Loucy (cell line): ENCODE measurements at regions not wholly inside any gene's neighbourhood (a gene's known extent, or its start where the extent isn't known, plus 50 kb on each side); places are given as distances from the start of the nearest gene placed in this dataset.

Experiments
- CTCF ChIP-seq: fragments of 200-600 bp; sonication (generic); conservative IDR thresholded peaks from 2 replicates; pipeline ENCODE4 v1.5.1; 2014; ENCODE audit warnings: mild to moderate bottlenecking, antibody characterized with exemption, low read length
- EZH2phosphoT487 ChIP-seq: fragments of 200-600 bp; IDR thresholded peaks from 2 replicates; pipeline ENCODE4 v1.6.1; 2018; ENCODE audit warnings: antibody characterized with exemption, mild to moderate bottlenecking, moderate library complexity, borderline replicate concordance

DNA sequence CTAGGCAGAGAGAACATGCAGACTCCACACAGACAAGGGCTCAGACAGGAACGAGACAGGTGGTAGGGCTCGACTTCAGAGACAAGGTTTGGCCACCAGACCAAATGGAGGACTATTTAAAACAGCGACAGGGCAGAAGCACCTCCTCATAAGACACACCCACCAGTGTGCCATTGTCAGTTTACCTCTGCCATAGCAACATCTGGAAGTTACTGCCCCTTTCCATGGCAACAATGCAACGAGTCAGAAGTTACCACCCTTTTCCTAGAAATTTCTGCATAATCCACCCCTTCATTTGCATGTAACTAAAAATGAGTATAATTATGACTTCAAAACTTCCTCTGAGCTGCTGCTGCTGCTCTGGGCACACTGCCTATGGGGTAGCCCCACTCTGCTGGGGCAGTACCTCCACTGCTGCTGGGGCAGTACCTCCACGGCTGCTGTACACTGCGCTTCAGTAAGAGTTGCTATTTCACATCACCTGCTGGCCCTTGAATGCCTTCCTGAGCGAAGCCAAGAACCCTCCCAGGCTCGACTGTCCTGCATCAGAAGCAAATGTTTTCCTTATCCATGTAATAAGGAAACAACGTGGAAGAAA, 2222.3 kb upstream of the AGA start:
- TF ChIP-seq CTCF, result no peak
- TF ChIP-seq EZH2phosphoT487, result no peak
